Fibroblast of the aortic adventitia (primary cell): ENCODE measurements at regions not wholly inside any gene's neighbourhood (a gene's known extent, or its start where the extent isn't known, plus 50 kb on each side); places are given as distances from the start of the nearest gene placed in this dataset.

ENCODE experiments used
- DNase-seq: peaks from one replicate; pipeline ENCODE4 v3.0.0-alpha.2; 2010; ENCODE audit warnings: low read depth
- H3K4me3 ChIP-seq: 2 replicates; pipeline ENCODE4 v1.5.1; 2011; ENCODE audit warnings: low read depth, mild to moderate bottlenecking, control low read depth, low read length, moderate library complexity
- TF ChIP-seq, protein P1 (sequence below): IDR thresholded peaks from 2 replicates; pipeline ENCODE4 v1.5.1; 2011; ENCODE audit warnings: mild to moderate bottlenecking, low read length, control low read depth, inconsistent platforms; ENCODE audit not compliant: insufficient read depth

DNA sequence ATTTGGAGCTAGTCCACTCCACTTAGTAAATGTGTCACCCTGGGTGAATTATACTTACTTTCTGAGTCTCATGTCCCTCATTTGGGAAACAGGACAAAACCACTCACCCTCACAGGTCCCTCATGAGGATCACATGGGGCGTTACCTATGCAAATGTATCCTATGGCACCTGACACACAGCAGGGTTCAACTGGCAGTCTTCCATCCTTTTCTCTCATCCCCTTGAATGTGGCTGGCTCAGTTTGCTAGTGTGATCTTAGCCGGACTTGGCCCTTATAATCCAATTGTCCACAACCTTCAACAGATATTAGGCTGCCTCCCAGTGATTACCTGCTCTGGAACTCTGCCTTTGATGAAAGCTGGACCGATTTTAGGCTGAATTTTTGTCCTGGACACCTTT lies 308.8 kb downstream of the MAP2K6 start:
- DNase-seq = no peak
- TF ChIP-seq, protein P1, sequence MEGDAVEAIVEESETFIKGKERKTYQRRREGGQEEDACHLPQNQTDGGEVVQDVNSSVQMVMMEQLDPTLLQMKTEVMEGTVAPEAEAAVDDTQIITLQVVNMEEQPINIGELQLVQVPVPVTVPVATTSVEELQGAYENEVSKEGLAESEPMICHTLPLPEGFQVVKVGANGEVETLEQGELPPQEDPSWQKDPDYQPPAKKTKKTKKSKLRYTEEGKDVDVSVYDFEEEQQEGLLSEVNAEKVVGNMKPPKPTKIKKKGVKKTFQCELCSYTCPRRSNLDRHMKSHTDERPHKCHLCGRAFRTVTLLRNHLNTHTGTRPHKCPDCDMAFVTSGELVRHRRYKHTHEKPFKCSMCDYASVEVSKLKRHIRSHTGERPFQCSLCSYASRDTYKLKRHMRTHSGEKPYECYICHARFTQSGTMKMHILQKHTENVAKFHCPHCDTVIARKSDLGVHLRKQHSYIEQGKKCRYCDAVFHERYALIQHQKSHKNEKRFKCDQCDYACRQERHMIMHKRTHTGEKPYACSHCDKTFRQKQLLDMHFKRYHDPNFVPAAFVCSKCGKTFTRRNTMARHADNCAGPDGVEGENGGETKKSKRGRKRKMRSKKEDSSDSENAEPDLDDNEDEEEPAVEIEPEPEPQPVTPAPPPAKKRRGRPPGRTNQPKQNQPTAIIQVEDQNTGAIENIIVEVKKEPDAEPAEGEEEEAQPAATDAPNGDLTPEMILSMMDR = no peak
- no peak overlapping the region for H3K4me3 ChIP-seq

DNA sequence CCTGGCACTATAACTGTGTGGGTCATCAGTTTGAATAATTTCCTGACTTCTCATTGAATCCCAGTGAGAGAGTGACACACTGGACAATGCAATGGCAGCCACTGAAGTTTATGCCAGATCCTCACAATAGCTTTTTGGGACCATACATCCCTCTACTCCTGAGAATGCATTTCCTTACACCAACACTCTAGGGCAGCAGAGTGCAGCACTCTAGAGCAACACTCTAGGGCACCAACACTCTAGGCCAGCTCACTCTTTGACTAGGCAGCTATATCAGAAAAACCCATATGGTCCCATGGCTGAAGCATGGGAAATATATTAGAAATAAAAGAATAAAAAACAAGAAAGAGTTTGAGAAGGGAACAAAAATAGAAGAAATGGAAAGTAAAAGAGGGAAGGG lies 309.2 kb downstream of the MAP2K6 start:
- TF ChIP-seq, protein P1 = peak; percentile 32
- H3K4me3 ChIP-seq = no peak overlapping the region
- no peak for DNase-seq

DNA sequence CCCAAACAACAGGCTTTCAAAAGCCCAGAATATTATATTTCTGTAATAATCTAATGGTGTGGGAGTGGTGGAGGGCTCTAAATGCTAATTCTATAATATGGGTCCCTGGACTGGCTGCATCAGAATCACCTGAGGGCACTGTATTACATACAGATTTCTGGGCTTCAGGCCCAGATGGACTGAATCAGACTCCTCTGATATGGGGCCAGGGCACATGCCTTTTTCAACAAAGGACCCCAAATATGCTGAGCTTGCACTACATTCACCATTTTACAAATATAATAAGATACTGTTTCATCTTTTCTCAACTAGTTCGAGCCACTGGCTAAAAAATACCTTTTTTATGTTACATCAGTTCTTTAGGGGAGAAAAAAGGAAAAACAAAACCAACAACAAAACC lies 309.7 kb downstream of the MAP2K6 start:
- H3K4me3 ChIP-seq = no peak overlapping the region
- peak; percentile 52 for DNase-seq
- TF ChIP-seq, protein P1 = no peak

DNA sequence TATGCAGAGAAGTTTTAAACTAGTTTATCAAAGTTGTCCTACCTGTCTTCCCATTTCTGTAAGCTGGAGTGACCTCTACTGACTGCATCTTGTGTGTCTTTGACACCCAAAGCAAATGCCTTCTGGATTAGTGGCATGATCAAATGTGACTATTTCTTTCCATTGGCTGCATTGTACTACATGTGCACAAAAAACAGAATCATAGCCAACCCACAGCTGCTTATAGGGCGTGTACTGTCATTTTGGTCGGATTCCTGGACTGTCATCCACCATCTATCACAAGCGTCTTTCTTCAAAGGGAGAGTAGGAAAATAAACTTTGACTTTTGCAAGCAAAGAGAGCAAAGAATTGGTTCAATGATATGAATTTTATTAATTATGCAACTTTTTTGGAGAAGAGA lies 310.6 kb downstream of the MAP2K6 start:
- DNase-seq = no peak
- TF ChIP-seq, protein P1 = no peak
- no peak overlapping the region for H3K4me3 ChIP-seq

DNA sequence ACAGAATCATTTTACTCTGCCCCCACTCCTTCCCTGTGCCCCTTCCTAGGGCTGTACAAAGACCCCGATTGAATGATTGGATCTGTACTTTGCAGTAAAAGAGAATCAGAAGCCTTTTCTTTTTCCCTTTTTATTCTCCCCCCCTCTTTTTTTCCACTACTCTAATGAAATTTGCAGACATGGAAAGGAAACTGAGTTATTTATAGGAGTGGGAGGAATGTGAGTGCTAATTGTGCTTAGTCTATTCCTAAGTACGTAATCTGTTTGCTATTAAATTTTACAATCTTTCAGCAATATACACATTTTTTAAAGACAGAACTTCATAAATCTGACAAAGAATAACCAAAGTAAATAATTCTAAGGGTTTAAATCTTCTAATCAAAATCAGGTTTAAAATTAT lies 314.3 kb downstream of the MAP2K6 start:
- TF ChIP-seq, protein P1 = no peak
- no peak for DNase-seq
- no peak overlapping the region for H3K4me3 ChIP-seq

DNA sequence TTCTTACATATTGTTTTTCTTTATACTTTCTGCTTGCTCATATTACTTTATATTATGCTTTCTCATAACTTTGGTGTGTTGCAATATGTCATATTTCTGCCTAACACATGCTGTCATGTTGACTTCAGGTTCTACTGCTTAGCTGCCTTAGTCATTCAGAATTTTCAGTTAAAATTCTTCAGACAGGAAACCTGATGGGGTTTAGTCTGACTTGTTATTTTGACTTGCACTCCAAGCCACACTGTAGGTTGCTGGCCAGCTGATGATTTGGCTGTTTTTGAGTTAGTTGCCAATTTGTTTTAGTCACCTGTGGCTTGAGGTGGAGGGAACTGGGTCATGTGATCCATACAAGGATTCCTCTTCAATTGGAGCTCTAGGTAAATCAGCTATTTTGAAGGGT lies 315.4 kb downstream of the MAP2K6 start:
- TF ChIP-seq, protein P1 = no peak
- no peak for DNase-seq
- no peak overlapping the region for H3K4me3 ChIP-seq

DNA sequence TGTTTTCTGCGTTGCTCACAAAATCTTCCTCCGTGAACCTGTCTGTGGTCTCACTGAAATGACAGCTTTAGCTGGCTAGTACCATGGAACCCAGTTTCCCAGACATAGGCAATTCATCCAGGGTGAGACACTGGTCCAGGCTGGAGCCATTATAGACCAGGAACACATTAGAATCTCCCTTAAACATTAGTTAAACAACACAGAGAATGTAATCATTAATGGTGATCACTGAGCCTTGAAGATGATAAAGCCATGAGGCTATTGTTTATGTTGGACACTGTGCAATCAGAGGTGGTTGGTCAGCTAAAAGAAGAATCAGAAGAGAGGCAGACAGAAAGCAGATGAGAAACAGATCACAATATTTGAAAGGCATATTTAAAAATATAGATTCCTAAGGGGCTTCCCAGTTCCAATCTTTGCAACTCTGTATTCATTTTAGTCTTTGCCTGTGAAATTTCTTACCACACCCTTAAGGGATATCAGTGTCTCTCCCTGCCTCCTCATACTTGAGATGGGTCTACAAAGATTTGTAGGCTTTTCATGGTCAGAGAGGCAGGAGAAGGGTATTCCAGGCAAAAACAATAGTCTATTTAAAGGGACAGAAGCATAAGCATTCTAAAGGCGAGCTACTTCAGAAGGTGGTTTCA lies 317.9 kb downstream of the MAP2K6 start:
- peak; percentile 51 for DNase-seq
- no peak overlapping the region for H3K4me3 ChIP-seq
- TF ChIP-seq, protein P1 = no peak
